Peyer's patch (tissue), 4 donors: ENCODE measurements at regions not wholly inside any gene's neighbourhood (a gene's known extent, or its start where the extent isn't known, plus 50 kb on each side); places are given as distances from the start of the nearest gene placed in this dataset.
"Not testable (repeated sequence)": the region's sequence is repeated elsewhere in the genome, so short reads cannot be mapped to it uniquely, and the experiment has no call there.

ENCODE experiments used
- POLR2A ChIP-seq, 2 donors: fragments of 450-650 bp; IDR thresholded peaks; one replicate each; pipeline ENCODE4 v1.5.1; 2017; ENCODE audit warnings: antibody characterized with exemption in 2 of 2, mild to moderate bottlenecking in 2 of 2, moderate library complexity in 2 of 2
- TF ChIP-seq, protein P1 (sequence below), 6 experiments: fragments of 450-650 bp in 4 of 6; fragments of 200-600 bp in 2 of 6; sonication (generic) in 1 of 6; IDR thresholded peaks; one replicate each; pipeline ENCODE4 v1.5.1; 2017 to 2019; ENCODE audit warnings: antibody characterized with exemption in 6 of 6, mild to moderate bottlenecking in 3 of 6, moderate library complexity in 1 of 6

DNA sequence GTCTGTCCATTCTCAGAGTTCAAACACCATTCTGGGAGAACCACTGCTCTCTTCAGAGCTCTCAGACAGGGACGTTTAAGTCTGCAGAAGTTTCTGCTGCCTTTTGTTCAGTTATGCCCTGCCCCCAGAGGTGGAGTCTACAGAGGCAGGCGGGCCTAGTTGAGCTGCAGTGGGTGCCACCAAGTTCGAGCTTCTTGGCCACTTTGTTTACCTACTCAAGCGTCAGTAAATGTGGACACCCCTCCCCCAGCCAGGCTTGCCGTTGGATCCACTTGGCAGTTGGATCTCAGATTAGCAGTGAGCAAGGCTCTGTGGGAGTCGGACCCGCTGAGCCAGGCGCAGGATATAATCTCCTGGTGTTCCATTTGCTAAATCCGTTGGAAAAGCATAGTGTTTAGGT is 601.5 kb downstream of the PKHD1 start:
- TF ChIP-seq, protein P1, sequence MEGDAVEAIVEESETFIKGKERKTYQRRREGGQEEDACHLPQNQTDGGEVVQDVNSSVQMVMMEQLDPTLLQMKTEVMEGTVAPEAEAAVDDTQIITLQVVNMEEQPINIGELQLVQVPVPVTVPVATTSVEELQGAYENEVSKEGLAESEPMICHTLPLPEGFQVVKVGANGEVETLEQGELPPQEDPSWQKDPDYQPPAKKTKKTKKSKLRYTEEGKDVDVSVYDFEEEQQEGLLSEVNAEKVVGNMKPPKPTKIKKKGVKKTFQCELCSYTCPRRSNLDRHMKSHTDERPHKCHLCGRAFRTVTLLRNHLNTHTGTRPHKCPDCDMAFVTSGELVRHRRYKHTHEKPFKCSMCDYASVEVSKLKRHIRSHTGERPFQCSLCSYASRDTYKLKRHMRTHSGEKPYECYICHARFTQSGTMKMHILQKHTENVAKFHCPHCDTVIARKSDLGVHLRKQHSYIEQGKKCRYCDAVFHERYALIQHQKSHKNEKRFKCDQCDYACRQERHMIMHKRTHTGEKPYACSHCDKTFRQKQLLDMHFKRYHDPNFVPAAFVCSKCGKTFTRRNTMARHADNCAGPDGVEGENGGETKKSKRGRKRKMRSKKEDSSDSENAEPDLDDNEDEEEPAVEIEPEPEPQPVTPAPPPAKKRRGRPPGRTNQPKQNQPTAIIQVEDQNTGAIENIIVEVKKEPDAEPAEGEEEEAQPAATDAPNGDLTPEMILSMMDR (IDR thresholded peaks at IDR 0.05), result not testable (repeated sequence)
- not testable (repeated sequence) for TF ChIP-seq POLR2A (IDR thresholded peaks at IDR 0.05)
